CD4-positive, alpha-beta memory T cell (primary cell): ENCODE measurements at regions not wholly inside any gene's neighbourhood (a gene's known extent, or its start where the extent isn't known, plus 50 kb on each side); places are given as distances from the start of the nearest gene placed in this dataset.

Experiments
- CTCF ChIA-PET: fragments of 350-600 bp; sonication (Branson Sonifier 250); formaldehyde crosslinking; loops from one replicate; lab custom pipeline; 2021; ENCODE audit warnings: inconsistent platforms; ENCODE audit not compliant: partially characterized antibody; lab: Charles Lee
- POLR2A ChIA-PET: fragments of 350-600 bp; sonication (Branson Sonifier 250); formaldehyde crosslinking; loops from one replicate; lab custom pipeline; 2021; ENCODE audit not compliant: partially characterized antibody; lab: Charles Lee
- DNase-seq, 5 donors: peaks; one replicate each; pipeline versions ENCODE4 v3.0.0 to v3.0.0-alpha.2; 2020 to 2022; ENCODE audit warnings: mixed read lengths in 1 of 5
- H3K27ac ChIP-seq: one replicate; pipeline ENCODE4 v1.7.0; 2013; ENCODE audit warnings: low read depth, low read length
- H3K27me3 ChIP-seq: 2 replicates; pipeline ENCODE4 v1.7.0; 2013; ENCODE audit warnings: mild to moderate bottlenecking, low read length, moderate library complexity; ENCODE audit not compliant: insufficient read depth
- H3K36me3 ChIP-seq: 2 replicates; pipeline ENCODE4 v1.7.0; 2013; ENCODE audit warnings: mild to moderate bottlenecking, low read length, moderate library complexity; ENCODE audit not compliant: insufficient read depth
- H3K4me1 ChIP-seq: 2 replicates; pipeline ENCODE4 v1.7.0; 2013; ENCODE audit warnings: mild to moderate bottlenecking, low read length, moderate library complexity; ENCODE audit not compliant: insufficient read depth
- H3K4me3 ChIP-seq, 2 donors: one replicate each; pipeline ENCODE4 v1.7.0; 2013; ENCODE audit warnings: low read length in 2 of 2, mild to moderate bottlenecking in 1 of 2
- H3K9me3 ChIP-seq, 2 donors: one replicate each; pipeline ENCODE4 v1.7.0; 2013; ENCODE audit warnings: low read length in 2 of 2, control low read depth in 1 of 2; ENCODE audit not compliant: control insufficient read depth in 1 of 2
- H3K27ac Mint-ChIP-seq, 7 donors: one replicate each; pipeline ENCODE4 v1.8.0; 2020 to 2021; ENCODE audit warnings: mixed read lengths in 7 of 7, mild to moderate bottlenecking in 6 of 7, inconsistent platforms in 3 of 7, moderate library complexity in 3 of 7
- H3K27me3 Mint-ChIP-seq, 2 donors: one replicate each; pipeline ENCODE4 v1.8.0; 2020 to 2021; ENCODE audit warnings: mixed read lengths in 2 of 2
- H3K36me3 Mint-ChIP-seq, 2 donors: one replicate each; pipeline ENCODE4 v1.8.0; 2020 to 2021; ENCODE audit warnings: mixed read lengths in 2 of 2, inconsistent platforms in 1 of 2, mild to moderate bottlenecking in 1 of 2
- H3K4me1 Mint-ChIP-seq, 4 donors: one replicate each; pipeline ENCODE4 v1.8.0; 2020 to 2021; ENCODE audit warnings: mixed read lengths in 4 of 4, mild to moderate bottlenecking in 1 of 4
- H3K4me3 Mint-ChIP-seq, 8 donors: one replicate each; pipeline ENCODE4 v1.8.0; 2020 to 2021; ENCODE audit warnings: mixed read lengths in 8 of 8, mild to moderate bottlenecking in 7 of 8, moderate library complexity in 6 of 8, inconsistent platforms in 3 of 8
- H3K9me3 Mint-ChIP-seq, 8 donors: one replicate each; pipeline ENCODE4 v1.8.0; 2020 to 2021; ENCODE audit warnings: mixed read lengths in 8 of 8, mild to moderate bottlenecking in 5 of 8, inconsistent platforms in 3 of 8, moderate library complexity in 1 of 8
- intact Hi-C: fragments of 100-400 bp; cut with micrococcal nuclease; formaldehyde crosslinking; loops from one replicate; pipeline ENCODE4 v1.15.1; 2023

DNA sequence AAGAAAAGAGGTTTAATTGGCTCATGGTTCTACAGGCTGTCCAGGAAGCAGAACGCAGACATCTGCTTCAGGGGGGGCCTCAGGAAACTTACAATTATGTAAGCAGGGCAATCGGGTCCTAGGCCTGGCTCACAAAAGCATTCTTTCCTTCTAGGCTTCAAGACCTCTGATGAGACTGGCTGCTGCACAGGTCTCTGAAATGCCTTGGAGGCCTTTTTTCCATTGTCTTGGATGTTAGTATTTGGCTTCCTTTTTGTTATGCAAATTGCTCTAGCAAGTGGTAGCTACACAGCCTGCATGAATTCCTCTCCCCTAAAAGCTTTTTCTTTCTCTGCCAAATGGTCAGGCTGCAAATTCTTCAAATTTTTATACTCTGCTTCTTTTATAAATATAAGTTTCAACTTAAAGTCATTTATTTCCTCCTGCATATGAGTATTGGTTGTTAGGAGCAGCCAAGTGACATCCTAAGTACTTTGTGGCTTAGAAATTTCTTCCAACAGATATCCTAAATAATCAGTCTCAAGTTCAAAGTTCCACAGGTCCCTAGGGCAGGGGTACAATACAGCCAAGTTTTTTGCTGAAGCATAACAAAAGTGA lies 83.1 kb upstream of the SEMA3A start:
- Mint-ChIP-seq H3K36me3 (no peaks in the 10 kb centered on the region), H3K27ac (no peak overlapping the region), H3K27me3 (no peaks in the 10 kb centered on the region), H3K4me3 (no peak overlapping the region), H3K4me1 (no peaks in the 10 kb centered on the region), H3K9me3 (peaks cover 0 to 10% (median 2%) of the 10 kb centered on the region in 8 donors)
- no peaks in the 10 kb centered on the region for H3K27me3 ChIP-seq
- H3K4me1 ChIP-seq, result no peaks in the 10 kb centered on the region
- H3K4me3 ChIP-seq, result no peak overlapping the region
- H3K36me3 ChIP-seq, result no peaks in the 10 kb centered on the region
- H3K9me3 ChIP-seq, result no peaks in the 10 kb centered on the region
- DNase-seq, result no peak
- ChIA-PET POLR2A (no interaction called here), CTCF (no interaction called here)
- no peak overlapping the region for H3K27ac ChIP-seq
- intact Hi-C loops, result no loop called here

DNA sequence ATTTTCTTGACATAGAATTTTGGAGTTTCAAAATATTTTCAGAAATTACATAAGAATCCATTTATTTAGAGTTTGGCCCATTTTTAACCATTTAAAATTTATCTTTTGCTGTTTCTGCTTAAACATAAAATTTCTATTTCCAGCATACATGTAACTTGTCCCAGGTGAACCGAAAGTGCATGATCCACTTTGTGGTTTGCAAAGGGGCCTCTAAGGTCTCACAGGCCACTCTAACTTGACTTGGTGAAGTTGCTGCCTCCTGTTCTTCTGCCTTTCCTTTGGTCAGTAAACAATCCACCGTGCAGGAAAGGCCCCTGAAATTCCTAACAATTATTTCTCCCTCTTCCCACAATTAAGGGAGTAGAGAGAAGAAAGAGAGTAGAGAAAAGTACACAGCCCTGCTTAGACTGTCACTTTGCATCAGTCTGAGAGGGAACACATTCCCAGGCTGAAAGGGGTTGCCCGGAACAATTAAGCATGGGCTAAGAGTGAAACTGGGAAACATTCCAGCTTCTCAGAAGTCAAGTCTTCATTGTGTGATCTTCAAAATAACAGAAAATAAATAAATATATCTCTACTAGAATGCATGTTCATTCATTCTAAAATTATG lies 79.5 kb upstream of the SEMA3A start:
- Mint-ChIP-seq H3K36me3 (no peaks in the 10 kb centered on the region), H3K27me3 (no peaks in the 10 kb centered on the region), H3K27ac (no peak overlapping the region), H3K9me3 (peaks cover 0 to 10% (median 0%) of the 10 kb centered on the region in 8 donors), H3K4me3 (no peak overlapping the region), H3K4me1 (no peaks in the 10 kb centered on the region)
- Histone ChIP-seq H3K36me3 (no peaks in the 10 kb centered on the region), H3K9me3 (no peaks in the 10 kb centered on the region), H3K4me3 (no peak overlapping the region), H3K27me3 (no peaks in the 10 kb centered on the region), H3K27ac (no peak overlapping the region), H3K4me1 (no peaks in the 10 kb centered on the region)
- CTCF ChIA-PET, result no interaction called here
- POLR2A ChIA-PET, result no interaction called here
- DNase-seq, result no peak
- intact Hi-C loops, result no loop called here

- Mint-ChIP-seq H3K27ac (no peak overlapping the region), H3K4me3 (no peak overlapping the region), H3K36me3 (no peaks in the 10 kb centered on the region), H3K27me3 (no peaks in the 10 kb centered on the region), H3K4me1 (no peaks in the 10 kb centered on the region), H3K9me3 (no peaks in the 10 kb centered on the region)
- no peak for DNase-seq
- Histone ChIP-seq H3K27me3 (no peaks in the 10 kb centered on the region), H3K4me1 (no peaks in the 10 kb centered on the region), H3K9me3 (no peaks in the 10 kb centered on the region), H3K36me3 (no peaks in the 10 kb centered on the region), H3K27ac (no peak overlapping the region), H3K4me3 (no peak overlapping the region)
- ChIA-PET POLR2A (no interaction called here), CTCF (no interaction called here)
- intact Hi-C loops, result no loop called here
Measured at GRCh38 chr7:84271543-84271942, 77.0 kb upstream of the SEMA3A start.

GRCh38 chr7:84264396-84264795 lies 69.8 kb upstream of the SEMA3A start:
- Mint-ChIP-seq H3K9me3 (peaks cover 0 to 8% (median 0%) of the 10 kb centered on the region in 8 donors), H3K27me3 (no peaks in the 10 kb centered on the region), H3K36me3 (no peaks in the 10 kb centered on the region), H3K4me1 (no peaks in the 10 kb centered on the region), H3K27ac (no peak overlapping the region), H3K4me3 (no peak overlapping the region)
- Histone ChIP-seq H3K27me3 (no peaks in the 10 kb centered on the region), H3K36me3 (no peaks in the 10 kb centered on the region), H3K27ac (no peak overlapping the region), H3K4me1 (no peaks in the 10 kb centered on the region), H3K4me3 (no peak overlapping the region), H3K9me3 (no peaks in the 10 kb centered on the region)
- intact Hi-C loops, result no loop called here
- CTCF ChIA-PET, result no interaction called here
- DNase-seq, result no peak
- POLR2A ChIA-PET, result no interaction called here

DNA sequence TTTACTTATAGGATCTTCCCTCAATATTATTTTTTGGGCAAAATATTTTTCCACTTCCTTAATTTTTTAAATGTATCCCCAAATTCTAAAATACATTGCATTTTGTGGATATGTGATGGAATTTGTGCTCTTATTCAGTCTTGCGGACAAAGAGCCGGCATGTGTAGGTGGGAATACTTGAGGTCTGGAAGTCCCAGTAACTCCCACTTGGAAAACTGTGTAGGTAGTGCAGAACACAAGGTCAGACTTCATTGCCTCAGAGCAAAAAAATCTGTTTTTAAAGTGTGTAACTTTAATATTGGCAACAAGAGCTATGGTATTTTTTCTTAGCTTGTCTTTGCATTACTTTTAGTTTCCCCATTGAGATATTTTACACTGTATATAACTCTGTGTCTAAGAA lies 68.5 kb upstream of the SEMA3A start:
- peaks cover 0 to 8% (median 0%) of the 10 kb centered on the region in 8 donors for H3K9me3 Mint-ChIP-seq
- ChIA-PET CTCF (no interaction called here), POLR2A (no interaction called here)
- Histone ChIP-seq H3K36me3 (no peaks in the 10 kb centered on the region), H3K27ac (no peak overlapping the region), H3K4me1 (no peaks in the 10 kb centered on the region), H3K27me3 (no peaks in the 10 kb centered on the region), H3K4me3 (no peak overlapping the region), H3K9me3 (no peaks in the 10 kb centered on the region)
- H3K36me3 Mint-ChIP-seq, result no peaks in the 10 kb centered on the region
- H3K27ac Mint-ChIP-seq, result no peak overlapping the region
- H3K27me3 Mint-ChIP-seq, result no peaks in the 10 kb centered on the region
- intact Hi-C loops, result no loop called here
- no peaks in the 10 kb centered on the region for H3K4me1 Mint-ChIP-seq
- DNase-seq, result no peak
- no peak overlapping the region for H3K4me3 Mint-ChIP-seq

DNA sequence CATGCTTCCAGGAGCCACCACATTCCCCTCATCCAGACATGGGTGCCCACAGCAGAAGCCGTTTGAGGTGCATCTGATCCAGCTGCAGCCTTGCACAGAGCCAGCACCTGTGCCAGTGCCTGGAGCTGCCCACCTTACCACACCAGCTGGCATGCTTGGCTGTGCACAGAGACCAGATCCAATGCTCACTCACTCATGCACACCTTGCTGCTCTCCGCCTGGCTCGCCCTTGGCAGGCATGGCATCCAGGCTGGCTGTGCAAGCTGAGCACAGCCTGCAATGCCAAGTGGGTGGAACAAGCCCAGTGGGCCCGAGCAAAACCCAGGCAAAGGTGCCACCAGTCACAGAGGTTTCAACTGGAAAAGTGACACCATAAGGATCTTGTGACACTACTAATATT lies 66.9 kb upstream of the SEMA3A start:
- H3K36me3 ChIP-seq, result no peaks in the 10 kb centered on the region
- CTCF ChIA-PET, result no interaction called here
- no peak overlapping the region for H3K27ac ChIP-seq
- no peaks in the 10 kb centered on the region for H3K27me3 Mint-ChIP-seq
- H3K9me3 ChIP-seq, result no peaks in the 10 kb centered on the region
- peaks cover 0 to 4% (median 0%) of the 10 kb centered on the region in 4 donors for H3K4me1 Mint-ChIP-seq
- no peak for DNase-seq
- H3K4me3 Mint-ChIP-seq, result no peak overlapping the region
- no peak overlapping the region for H3K4me3 ChIP-seq
- H3K27me3 ChIP-seq, result no peaks in the 10 kb centered on the region
- H3K27ac Mint-ChIP-seq, result no peak overlapping the region
- intact Hi-C loops, result no loop called here
- H3K4me1 ChIP-seq, result no peaks in the 10 kb centered on the region
- no peaks in the 10 kb centered on the region for H3K36me3 Mint-ChIP-seq
- POLR2A ChIA-PET, result no interaction called here
- peaks cover 0 to 8% (median 0%) of the 10 kb centered on the region in 8 donors for H3K9me3 Mint-ChIP-seq

GRCh38 chr7:84258628-84259027 lies 64.0 kb upstream of the SEMA3A start:
- H3K36me3 Mint-ChIP-seq, result no peaks in the 10 kb centered on the region
- Histone ChIP-seq H3K36me3 (no peaks in the 10 kb centered on the region), H3K4me1 (no peaks in the 10 kb centered on the region), H3K4me3 (no peak overlapping the region), H3K27ac (no peak overlapping the region), H3K9me3 (no peaks in the 10 kb centered on the region), H3K27me3 (no peaks in the 10 kb centered on the region)
- CTCF ChIA-PET, result no interaction called here
- H3K4me1 Mint-ChIP-seq, result peaks cover 0 to 4% (median 0%) of the 10 kb centered on the region in 4 donors
- H3K27me3 Mint-ChIP-seq, result no peaks in the 10 kb centered on the region
- H3K4me3 Mint-ChIP-seq, result no peak overlapping the region
- intact Hi-C loops, result no loop called here
- POLR2A ChIA-PET, result no interaction called here
- DNase-seq, result no peak
- H3K9me3 Mint-ChIP-seq, result peaks cover 0 to 11% (median 0%) of the 10 kb centered on the region in 8 donors
- no peak overlapping the region for H3K27ac Mint-ChIP-seq
